ENCODE measurements at regions not wholly inside any gene's neighbourhood (a gene's known extent, or its start where the extent isn't known, plus 50 kb on each side); places are given as distances from the start of the nearest gene placed in this dataset.

DNA sequence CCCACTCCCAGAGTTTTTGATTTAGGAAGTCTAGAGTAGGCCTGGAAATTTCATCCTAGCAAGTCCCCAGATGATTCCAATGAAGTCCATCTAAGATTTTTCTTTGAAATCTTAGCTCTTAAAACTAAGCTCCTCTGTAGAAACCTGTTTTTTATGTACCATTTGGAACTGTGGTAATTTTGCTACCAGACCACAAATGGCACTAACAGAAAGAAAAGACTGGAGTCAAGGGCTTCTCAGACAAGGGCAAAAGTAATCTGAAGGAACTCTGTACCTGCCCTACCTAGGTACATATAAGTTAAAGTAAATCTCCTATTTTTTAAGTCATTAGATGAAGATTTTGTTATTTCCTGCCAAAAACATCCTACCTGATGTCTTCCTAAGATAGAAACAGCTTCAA lies 155.0 kb upstream of the HTR1E start:
- H3K9me3 Mint-ChIP-seq (ENCODE audit: insufficient read depth) = no peaks in the 10 kb centered on the region
- no peaks in the 10 kb centered on the region for H4K20me1 ChIP-seq (ENCODE audit: control insufficient read depth, insufficient read depth, low read length, poor library complexity, severe bottlenecking)
- no peak overlapping the region for H3K9ac ChIP-seq (ENCODE audit: low read length)
- no peak overlapping the region for H3K27ac Mint-ChIP-seq
- H3K79me2 ChIP-seq (ENCODE audit: control insufficient read depth, insufficient read depth, low read length) = no peaks in the 10 kb centered on the region
- intact Hi-C loops (cut with micrococcal nuclease) = no loop called here
- no peak overlapping the region for H3K4me3 ChIP-seq (ENCODE audit: control extremely low read depth in 1 of 5, extremely low read depth in 1 of 5, insufficient read depth in 1 of 5, low read depth in 2 of 5, low read length in 4 of 5)
- H3K27me3 Mint-ChIP-seq = peaks cover 5% of the 10 kb centered on the region
- no peak for DNase-seq
- ATAC-seq (ENCODE audit: low read depth) = no peak
- H3K36me3 ChIP-seq (replicated peaks in 1 of 2; ENCODE audit: control extremely low read depth in 1 of 2, control insufficient read depth in 1 of 2, extremely low read depth in 1 of 2, insufficient read depth in 2 of 2, low read length in 1 of 2) = no peaks in the 10 kb centered on the region
- no peak overlapping the region for H3K4me2 ChIP-seq (replicated peaks; ENCODE audit: low read depth, low read length, poor library complexity, severe bottlenecking)
- no peak overlapping the region for H3K27ac ChIP-seq (ENCODE audit: low read length in 2 of 2)
- no peaks in the 10 kb centered on the region for H3K4me1 Mint-ChIP-seq
- CTCF ChIA-PET = no interaction called here
- H2AFZ ChIP-seq (ENCODE audit: insufficient read depth, low read depth, low read length, poor library complexity, severe bottlenecking) = no peak overlapping the region
- POLR2A ChIA-PET = no interaction called here
- no peaks in the 10 kb centered on the region for H3K27me3 ChIP-seq (replicated peaks in 1 of 4; ENCODE audit: control extremely low read depth in 1 of 4, control insufficient read depth in 3 of 4, insufficient read depth in 4 of 4, low read length in 3 of 4)
- H3K4me1 ChIP-seq (ENCODE audit: control insufficient read depth in 2 of 2, insufficient read depth in 2 of 2, low read length in 2 of 2) = no peaks in the 10 kb centered on the region
- TF ChIP-seq EZH2 (IDR thresholded peaks at IDR 0.05; ENCODE audit: borderline replicate concordance, insufficient read depth, low read depth, low read length, poor library complexity, severe bottlenecking) = no peak
- H3K9me3 ChIP-seq (ENCODE audit: control extremely low read depth in 1 of 3, control insufficient read depth in 2 of 3, insufficient read depth in 1 of 3, low read length in 2 of 3) = no peaks in the 10 kb centered on the region
- no peak overlapping the region for H3K4me3 Mint-ChIP-seq

- H4K20me1 ChIP-seq (ENCODE audit: control insufficient read depth, insufficient read depth, low read length, poor library complexity, severe bottlenecking) = no peaks in the 10 kb centered on the region
- H3K9ac ChIP-seq (ENCODE audit: low read length) = no peak overlapping the region
- no peaks in the 10 kb centered on the region for H3K36me3 ChIP-seq (replicated peaks in 1 of 2; ENCODE audit: control extremely low read depth in 1 of 2, control insufficient read depth in 1 of 2, extremely low read depth in 1 of 2, insufficient read depth in 2 of 2, low read length in 1 of 2)
- POLR2A ChIA-PET = no interaction called here
- H2AFZ ChIP-seq (ENCODE audit: insufficient read depth, low read depth, low read length, poor library complexity, severe bottlenecking) = no peak overlapping the region
- H3K79me2 ChIP-seq (ENCODE audit: control insufficient read depth, insufficient read depth, low read length) = no peaks in the 10 kb centered on the region
- DNase-seq (no peak), ATAC-seq (ENCODE audit: low read depth) (no peak)
- H3K9me3 ChIP-seq (ENCODE audit: control extremely low read depth in 1 of 3, control insufficient read depth in 2 of 3, insufficient read depth in 1 of 3, low read length in 2 of 3) = no peaks in the 10 kb centered on the region
- Mint-ChIP-seq H3K4me3 (no peak overlapping the region), H3K27ac (no peak overlapping the region), H3K27me3 (peaks cover 5% of the 10 kb centered on the region), H3K9me3 (ENCODE audit: insufficient read depth) (peaks cover under 1% of the 10 kb centered on the region), H3K4me1 (no peaks in the 10 kb centered on the region)
- H3K4me3 ChIP-seq (ENCODE audit: control extremely low read depth in 1 of 5, extremely low read depth in 1 of 5, insufficient read depth in 1 of 5, low read depth in 2 of 5, low read length in 4 of 5) = no peak overlapping the region
- intact Hi-C loops (cut with micrococcal nuclease) = no loop called here
- WGBS (ENCODE audit: insufficient coverage) = no CpG with 5 or more reads among the region's 2 CpGs
- H3K4me1 ChIP-seq (ENCODE audit: control insufficient read depth in 2 of 2, insufficient read depth in 2 of 2, low read length in 2 of 2) = no peaks in the 10 kb centered on the region
- TF ChIP-seq EZH2 (IDR thresholded peaks at IDR 0.05; ENCODE audit: borderline replicate concordance, insufficient read depth, low read depth, low read length, poor library complexity, severe bottlenecking) = no peak
- CTCF ChIA-PET = no interaction called here
- no peak overlapping the region for H3K27ac ChIP-seq (ENCODE audit: low read length in 2 of 2)
- no peaks in the 10 kb centered on the region for H3K27me3 ChIP-seq (replicated peaks in 1 of 4; ENCODE audit: control extremely low read depth in 1 of 4, control insufficient read depth in 3 of 4, insufficient read depth in 4 of 4, low read length in 3 of 4)
- no peak overlapping the region for H3K4me2 ChIP-seq (replicated peaks; ENCODE audit: low read depth, low read length, poor library complexity, severe bottlenecking)
Measured at GRCh38 chr6:86780923-86781322, 156.4 kb upstream of the HTR1E start.
